OCI-LY3 (cell line): ENCODE measurements at regions not wholly inside any gene's neighbourhood (a gene's known extent, or its start where the extent isn't known, plus 50 kb on each side); places are given as distances from the start of the nearest gene placed in this dataset.

ENCODE experiments used
- H2AFZ ChIP-seq: fragments of 200-600, 300-600 bp; shearing (Covaris generic); 2 replicates; pipeline ENCODE4 v1.6.0; 2014; ENCODE audit warnings: antibody characterized with exemption, low read depth, low read length
- H3K27ac ChIP-seq: fragments of 200-600, 300-600 bp; sonication (generic); 2 replicates; pipeline ENCODE4 v1.5.1; 2014; ENCODE audit warnings: mild to moderate bottlenecking, low read length, moderate library complexity, mixed read lengths
- H3K27me3 ChIP-seq: fragments of 200-600, 300-600 bp; sonication (generic); 2 replicates; pipeline ENCODE4 v1.6.1; 2014; ENCODE audit warnings: low read depth, low read length, mixed read lengths
- H3K36me3 ChIP-seq: fragments of 200-600, 300-600 bp; sonication (generic); replicated peaks from 2 replicates; pipeline ENCODE3; 2014; ENCODE audit warnings: low read depth, low read length, mixed read lengths
- H3K4me1 ChIP-seq: fragments of 300-600, 200-600 bp; sonication (generic); 2 replicates; pipeline ENCODE4 v1.6.1; 2014; ENCODE audit warnings: low read length, mixed read lengths
- H3K4me2 ChIP-seq: fragments of 200-600, 300-600 bp; sonication (generic); 2 replicates; pipeline ENCODE4 v1.6.1; 2014; ENCODE audit warnings: low read length, mixed read lengths
- H3K4me3 ChIP-seq: fragments of 300-600, 200-600 bp; sonication (generic); 2 replicates; pipeline ENCODE4 v1.5.1; 2014; ENCODE audit warnings: antibody characterized with exemption, mild to moderate bottlenecking, low read length, moderate library complexity
- H3K79me2 ChIP-seq: fragments of 300-600, 200-600 bp; shearing (Covaris generic); 2 replicates; pipeline ENCODE4 v1.6.1; 2014; ENCODE audit warnings: mild to moderate bottlenecking, low read length, mixed read lengths
- H3K9ac ChIP-seq: fragments of 300-600, 200-600 bp; shearing (Covaris generic); 2 replicates; pipeline ENCODE4 v1.6.0; 2014; ENCODE audit warnings: mild to moderate bottlenecking, low read length, moderate library complexity
- H3K9me3 ChIP-seq: fragments of 200-600, 300-600 bp; shearing (Covaris generic); 2 replicates; pipeline ENCODE4 v1.6.1; 2014; ENCODE audit warnings: low read length, mixed read lengths; ENCODE audit not compliant: insufficient read depth
- H4K20me1 ChIP-seq: fragments of 200-600, 300-600 bp; sonication (generic); 2 replicates; pipeline ENCODE4 v1.6.1; 2016; ENCODE audit warnings: low read length, mixed read lengths; ENCODE audit not compliant: insufficient read depth
- CTCF ChIP-seq: fragments of 200-600, 300-600 bp; sonication (generic); IDR thresholded peaks from 2 replicates; pipeline ENCODE4 v1.5.1; 2014; ENCODE audit warnings: antibody characterized with exemption, low read length, low read depth
- EZH2phosphoT487 ChIP-seq: fragments of 200-600 bp; shearing (Covaris generic); IDR thresholded peaks from 2 replicates; pipeline ENCODE4 v1.6.1; 2018; ENCODE audit warnings: antibody characterized with exemption, mixed run types, low read depth

GRCh38 chr1:59243550-59243949 is 53.3 kb upstream of the FGGY start:
- no peaks in the 10 kb centered on the region for H3K4me1 ChIP-seq
- H3K27ac ChIP-seq = no peak overlapping the region
- H3K4me2 ChIP-seq = no peak overlapping the region
- no peaks in the 10 kb centered on the region for H3K9me3 ChIP-seq
- H4K20me1 ChIP-seq = no peaks in the 10 kb centered on the region
- H3K4me3 ChIP-seq = no peak overlapping the region
- H3K79me2 ChIP-seq = no peaks in the 10 kb centered on the region
- H3K36me3 ChIP-seq = no peaks in the 10 kb centered on the region
- H2AFZ ChIP-seq = no peak overlapping the region
- TF ChIP-seq EZH2phosphoT487 = no peak
- H3K9ac ChIP-seq = no peak overlapping the region
- no peaks in the 10 kb centered on the region for H3K27me3 ChIP-seq

GRCh38 chr1:59243978-59244377 is 52.9 kb upstream of the FGGY start:
- Histone ChIP-seq H3K4me2 (no peak overlapping the region), H3K27ac (no peak overlapping the region), H3K9ac (no peak overlapping the region), H4K20me1 (no peaks in the 10 kb centered on the region), H3K4me1 (no peaks in the 10 kb centered on the region), H3K36me3 (no peaks in the 10 kb centered on the region), H3K9me3 (no peaks in the 10 kb centered on the region), H2AFZ (no peak overlapping the region), H3K4me3 (no peak overlapping the region), H3K79me2 (no peaks in the 10 kb centered on the region), H3K27me3 (no peaks in the 10 kb centered on the region)
- no peak for TF ChIP-seq EZH2phosphoT487

- Histone ChIP-seq H3K36me3 (no peaks in the 10 kb centered on the region), H2AFZ (no peak overlapping the region), H4K20me1 (no peaks in the 10 kb centered on the region), H3K4me1 (no peaks in the 10 kb centered on the region), H3K27ac (no peak overlapping the region), H3K4me3 (no peak overlapping the region), H3K79me2 (no peaks in the 10 kb centered on the region), H3K4me2 (no peak overlapping the region), H3K9ac (no peak overlapping the region), H3K27me3 (no peaks in the 10 kb centered on the region), H3K9me3 (no peaks in the 10 kb centered on the region)
- no peak for TF ChIP-seq EZH2phosphoT487
- no peak for TF ChIP-seq CTCF
These were observed 52.0 kb upstream of the FGGY start for GRCh38 chr1:59244891-59245290.
